Endothelial cell (in vitro differentiated cells): ENCODE measurements at regions not wholly inside any gene's neighbourhood (a gene's known extent, or its start where the extent isn't known, plus 50 kb on each side); places are given as distances from the start of the nearest gene placed in this dataset.

Experiments
- DNase-seq: peaks from one replicate; pipeline ENCODE4 v3.0.0; 2021; ENCODE audit warnings: low spot score
- H3K27ac Mint-ChIP-seq: one replicate; pipeline ENCODE4 v1.8.0; 2021; ENCODE audit warnings: mixed read lengths, inconsistent platforms; ENCODE audit not compliant: unreplicated experiment
- H3K27me3 Mint-ChIP-seq: one replicate; pipeline ENCODE4 v1.8.0; 2021; ENCODE audit warnings: mild to moderate bottlenecking, moderate library complexity, mixed read lengths, inconsistent platforms; ENCODE audit not compliant: unreplicated experiment
- H3K36me3 Mint-ChIP-seq: one replicate; pipeline ENCODE4 v1.8.0; 2021; ENCODE audit warnings: mild to moderate bottlenecking, low read depth, mixed read lengths, inconsistent platforms; ENCODE audit not compliant: unreplicated experiment
- H3K4me1 Mint-ChIP-seq: one replicate; pipeline ENCODE4 v1.8.0; 2021; ENCODE audit warnings: mild to moderate bottlenecking, mixed read lengths, inconsistent platforms; ENCODE audit not compliant: unreplicated experiment
- H3K4me3 Mint-ChIP-seq: one replicate; pipeline ENCODE4 v1.8.0; 2021; ENCODE audit warnings: mild to moderate bottlenecking, mixed read lengths, inconsistent platforms; ENCODE audit not compliant: unreplicated experiment
- H3K9me3 Mint-ChIP-seq: one replicate; pipeline ENCODE4 v1.8.0; 2021; ENCODE audit warnings: mixed read lengths, inconsistent platforms; ENCODE audit not compliant: unreplicated experiment
- TF ChIP-seq, protein P1 (sequence below): fragments of 200-600 bp; sonication (generic); IDR thresholded peaks from one replicate; pipeline ENCODE4 v1.5.0; 2021; ENCODE audit warnings: antibody characterized with exemption; ENCODE audit not compliant: unreplicated experiment

DNA sequence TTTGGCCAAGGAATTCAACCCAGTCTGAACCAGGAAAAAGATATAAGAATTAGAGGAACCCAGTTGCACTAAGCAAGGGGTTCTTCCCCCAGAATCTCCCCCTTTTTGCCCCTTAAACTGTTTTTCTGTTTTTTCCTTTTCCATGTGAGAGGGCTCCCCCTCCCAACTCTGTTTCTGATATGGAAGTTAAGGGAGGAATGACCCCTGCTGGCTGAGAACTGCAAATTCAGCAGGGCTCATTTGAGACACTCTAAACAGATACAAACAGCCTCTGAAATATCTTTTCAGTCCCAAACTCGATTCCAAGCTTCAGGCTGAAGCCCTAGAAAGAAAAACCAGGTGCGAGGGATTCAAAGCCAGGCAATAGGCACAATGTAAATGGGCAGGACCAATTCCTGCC is 132.7 kb downstream of the SLC41A2 start:
- peaks cover 7% of the 10 kb centered on the region for H3K9me3 Mint-ChIP-seq
- TF ChIP-seq, protein P1, sequence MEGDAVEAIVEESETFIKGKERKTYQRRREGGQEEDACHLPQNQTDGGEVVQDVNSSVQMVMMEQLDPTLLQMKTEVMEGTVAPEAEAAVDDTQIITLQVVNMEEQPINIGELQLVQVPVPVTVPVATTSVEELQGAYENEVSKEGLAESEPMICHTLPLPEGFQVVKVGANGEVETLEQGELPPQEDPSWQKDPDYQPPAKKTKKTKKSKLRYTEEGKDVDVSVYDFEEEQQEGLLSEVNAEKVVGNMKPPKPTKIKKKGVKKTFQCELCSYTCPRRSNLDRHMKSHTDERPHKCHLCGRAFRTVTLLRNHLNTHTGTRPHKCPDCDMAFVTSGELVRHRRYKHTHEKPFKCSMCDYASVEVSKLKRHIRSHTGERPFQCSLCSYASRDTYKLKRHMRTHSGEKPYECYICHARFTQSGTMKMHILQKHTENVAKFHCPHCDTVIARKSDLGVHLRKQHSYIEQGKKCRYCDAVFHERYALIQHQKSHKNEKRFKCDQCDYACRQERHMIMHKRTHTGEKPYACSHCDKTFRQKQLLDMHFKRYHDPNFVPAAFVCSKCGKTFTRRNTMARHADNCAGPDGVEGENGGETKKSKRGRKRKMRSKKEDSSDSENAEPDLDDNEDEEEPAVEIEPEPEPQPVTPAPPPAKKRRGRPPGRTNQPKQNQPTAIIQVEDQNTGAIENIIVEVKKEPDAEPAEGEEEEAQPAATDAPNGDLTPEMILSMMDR: no peak
- peaks cover 12% of the 10 kb centered on the region for H3K36me3 Mint-ChIP-seq
- H3K4me1 Mint-ChIP-seq: no peaks in the 10 kb centered on the region
- no peak overlapping the region for H3K27ac Mint-ChIP-seq
- no peak for DNase-seq
- peaks cover 1% of the 10 kb centered on the region for H3K27me3 Mint-ChIP-seq
- no peak overlapping the region for H3K4me3 Mint-ChIP-seq

DNA sequence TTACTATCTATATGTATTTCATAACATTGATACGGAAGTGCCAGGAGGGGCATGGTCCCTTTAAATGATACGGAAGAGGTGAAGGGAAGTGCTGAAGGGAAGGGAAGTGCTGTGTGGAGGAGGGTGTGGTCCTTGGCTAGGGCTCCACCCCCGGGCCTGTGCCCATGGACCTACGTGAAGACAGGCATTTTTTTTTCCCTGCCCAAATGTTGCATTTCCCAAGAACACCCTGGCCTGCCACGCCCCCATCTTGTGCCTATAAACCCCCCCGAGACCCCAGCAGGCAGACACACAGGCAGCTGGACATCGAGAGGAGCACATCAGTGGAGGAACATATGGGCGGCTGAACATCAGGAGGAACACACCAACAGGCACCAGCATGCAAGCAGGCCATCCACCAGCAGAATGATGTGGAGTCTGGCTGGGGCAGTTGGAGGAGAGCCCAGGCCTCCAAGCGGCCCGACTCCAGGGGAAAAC is 134.1 kb downstream of the SLC41A2 start:
- Mint-ChIP-seq H3K9me3 (peaks cover 7% of the 10 kb centered on the region), H3K4me3 (no peak overlapping the region), H3K4me1 (no peaks in the 10 kb centered on the region), H3K27ac (no peak overlapping the region), H3K27me3 (peaks cover 4% of the 10 kb centered on the region), H3K36me3 (peaks cover 12% of the 10 kb centered on the region)
- TF ChIP-seq, protein P1: no peak
- no peak for DNase-seq

- Mint-ChIP-seq H3K4me3 (no peak overlapping the region), H3K4me1 (no peaks in the 10 kb centered on the region), H3K27ac (no peak overlapping the region), H3K36me3 (peaks cover 12% of the 10 kb centered on the region), H3K27me3 (peaks cover 4% of the 10 kb centered on the region), H3K9me3 (peaks cover 7% of the 10 kb centered on the region)
- TF ChIP-seq, protein P1: no peak
- DNase-seq: no peak
These were observed 135.1 kb downstream of the SLC41A2 start for GRCh38 chr12:104822941-104823340.

- no peaks in the 10 kb centered on the region for H3K9me3 Mint-ChIP-seq
- DNase-seq: no peak
- TF ChIP-seq, protein P1: no peak
- no peaks in the 10 kb centered on the region for H3K36me3 Mint-ChIP-seq
- H3K27ac Mint-ChIP-seq: no peak overlapping the region
- H3K4me3 Mint-ChIP-seq: no peak overlapping the region
- peaks cover 2% of the 10 kb centered on the region for H3K27me3 Mint-ChIP-seq
- no peaks in the 10 kb centered on the region for H3K4me1 Mint-ChIP-seq
These were observed 141.1 kb downstream of the SLC41A2 start for GRCh38 chr12:104816845-104817503.

- Mint-ChIP-seq H3K4me3 (no peak overlapping the region), H3K27me3 (peaks cover 2% of the 10 kb centered on the region), H3K9me3 (no peaks in the 10 kb centered on the region), H3K36me3 (no peaks in the 10 kb centered on the region), H3K27ac (no peak overlapping the region), H3K4me1 (no peaks in the 10 kb centered on the region)
- no peak for DNase-seq
- TF ChIP-seq, protein P1: no peak
These were observed 142.2 kb downstream of the SLC41A2 start for GRCh38 chr12:104815935-104816334.
